ENCODE measurements at regions not wholly inside any gene's neighbourhood (a gene's known extent, or its start where the extent isn't known, plus 50 kb on each side); places are given as distances from the start of the nearest gene placed in this dataset.
A peak's percentile ranks its signal among the peaks of the same experiment; 100 is the strongest.

GRCh38 chr5:89396278-89396954 lies 513.4 kb upstream of the MEF2C start:
- Histone ChIP-seq H3K18ac (ENCODE audit: low read depth, low read length) (no peak overlapping the region), H4K91ac (ENCODE audit: insufficient read depth, low read depth, low read length) (no peak overlapping the region), H3K79me1 (ENCODE audit: low read depth in 1 of 2, low read length in 2 of 2) (no peaks in the 10 kb centered on the region), H4K5ac (ENCODE audit: low read depth, low read length) (no peak overlapping the region), H3K23ac (ENCODE audit: low read depth, low read length) (no peak overlapping the region), H3K4me1 (ENCODE audit: control insufficient read depth, insufficient read depth, low read length) (0 out of 2 replicates have a peak, but pooled peaks cover 2% of the 10 kb centered on the region), H4K8ac (ENCODE audit: low read depth in 2 of 2, low read length in 2 of 2) (no peak overlapping the region), H3K56ac (ENCODE audit: extremely low read depth, insufficient read depth, low read length) (no peak overlapping the region), H2AK5ac (ENCODE audit: low read depth, low read length) (no peak overlapping the region), H3K4ac (ENCODE audit: low read depth, low read length) (no peak overlapping the region), H3K36me3 (ENCODE audit: control insufficient read depth, insufficient read depth, low read length) (no peaks in the 10 kb centered on the region), H3K9me3 (ENCODE audit: control insufficient read depth, insufficient read depth, low read length) (no peaks in the 10 kb centered on the region), H3K27ac (ENCODE audit: insufficient read depth, low read length) (no peak overlapping the region), H2AK9ac (replicated peaks; ENCODE audit: low read depth, low read length, poor library complexity) (no peak overlapping the region), H2BK5ac (ENCODE audit: low read depth, low read length, poor library complexity, severe bottlenecking) (no peak overlapping the region), H3K9ac (ENCODE audit: low read depth, low read length) (no peak overlapping the region), H2BK120ac (ENCODE audit: low read depth, low read length) (no peak overlapping the region), H3K27me3 (ENCODE audit: control insufficient read depth, insufficient read depth, low read length) (no peaks in the 10 kb centered on the region; the same call in 1 of the 2 replicates), H3K4me2 (ENCODE audit: low read depth, low read length) (peak overlapping the region; percentile 69; the same call in 1 of the 2 replicates), H2BK15ac (ENCODE audit: low read depth, low read length) (no peak overlapping the region), H4K20me1 (ENCODE audit: insufficient read depth, low read length) (no peaks in the 10 kb centered on the region), H2AFZ (replicated peaks; ENCODE audit: low read length, poor library complexity) (peak overlapping the region; percentile 5), H2BK20ac (ENCODE audit: low read depth, low read length) (no peak overlapping the region), H3K9me1 (ENCODE audit: insufficient read depth, low read length) (no peaks in the 10 kb centered on the region), H3K14ac (replicated peaks; ENCODE audit: low read depth, low read length) (no peak overlapping the region; the same call in 1 of the 2 replicates), H3K4me3 (ENCODE audit: insufficient read depth, low read depth, low read length) (no peak overlapping the region)
- ATAC-seq (ENCODE audit: low read depth) = no peak
- intact Hi-C loops (cut with micrococcal nuclease) = loop anchor here (5.0 kb wide), 1 partner anchor 89 kb away; no protein-coding TSS in a partner anchor
- no TSS peak for BruUV-seq (replicated peaks)
- DNase-seq = peak; percentile 9
- POLR2A ChIA-PET (ENCODE audit: unreplicated experiment) = no interaction called here
- CTCF ChIA-PET = no interaction called here
- WGBS, 2 experiments (ENCODE audit: extremely low coverage in 2 of 2, insufficient read length in 1 of 2) = no CpG with 5 or more reads among the region's 2 CpGs
- TF ChIP-seq CEBPB (IDR thresholded peaks at IDR 0.05; ENCODE audit: low read depth, low read length) = peak; percentile 67
- TF ChIP-seq USF2 (IDR thresholded peaks at IDR 0.05; ENCODE audit: low read depth, low read length) = no peak
- dilution Hi-C loops (cut with HindIII; ENCODE audit: low sequenced_read_pairs, unreplicated experiment) = no loop called here
- in situ Hi-C loops (cut with MboI; ENCODE audit: low sequenced_read_pairs) = no loop called here
